OCI-LY3 (cell line): ENCODE measurements at regions not wholly inside any gene's neighbourhood (a gene's known extent, or its start where the extent isn't known, plus 50 kb on each side); places are given as distances from the start of the nearest gene placed in this dataset.

Experiments
- EZH2phosphoT487 ChIP-seq: fragments of 200-600 bp; shearing (Covaris generic); IDR thresholded peaks from 2 replicates; pipeline ENCODE4 v1.6.1; 2018; ENCODE audit warnings: antibody characterized with exemption, mixed run types, low read depth
- TF ChIP-seq, protein P1 (sequence below): fragments of 200-600, 300-600 bp; sonication (generic); IDR thresholded peaks from 2 replicates; pipeline ENCODE4 v1.5.1; 2014; ENCODE audit warnings: antibody characterized with exemption, low read length, low read depth

DNA sequence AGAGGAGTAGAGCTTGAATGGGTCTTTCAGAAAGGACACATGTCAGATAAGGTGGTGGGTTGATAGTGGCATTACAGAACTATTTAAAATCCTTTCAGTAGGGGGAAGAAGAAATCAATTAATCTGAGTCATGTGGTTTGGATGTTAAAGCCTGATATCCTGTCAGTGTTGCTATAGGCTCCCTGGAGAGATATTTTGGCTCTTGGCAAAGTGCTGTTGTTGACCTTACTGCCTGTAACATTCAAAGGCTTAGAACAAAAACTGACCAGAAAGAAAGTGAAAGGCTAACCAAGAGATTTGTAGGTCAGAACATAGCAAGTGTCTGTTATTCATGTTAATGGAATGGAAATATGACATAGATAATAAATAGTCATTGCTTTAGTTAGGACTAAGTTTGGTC lies 552.9 kb downstream of the DIPK2A start:
- TF ChIP-seq, protein P1, sequence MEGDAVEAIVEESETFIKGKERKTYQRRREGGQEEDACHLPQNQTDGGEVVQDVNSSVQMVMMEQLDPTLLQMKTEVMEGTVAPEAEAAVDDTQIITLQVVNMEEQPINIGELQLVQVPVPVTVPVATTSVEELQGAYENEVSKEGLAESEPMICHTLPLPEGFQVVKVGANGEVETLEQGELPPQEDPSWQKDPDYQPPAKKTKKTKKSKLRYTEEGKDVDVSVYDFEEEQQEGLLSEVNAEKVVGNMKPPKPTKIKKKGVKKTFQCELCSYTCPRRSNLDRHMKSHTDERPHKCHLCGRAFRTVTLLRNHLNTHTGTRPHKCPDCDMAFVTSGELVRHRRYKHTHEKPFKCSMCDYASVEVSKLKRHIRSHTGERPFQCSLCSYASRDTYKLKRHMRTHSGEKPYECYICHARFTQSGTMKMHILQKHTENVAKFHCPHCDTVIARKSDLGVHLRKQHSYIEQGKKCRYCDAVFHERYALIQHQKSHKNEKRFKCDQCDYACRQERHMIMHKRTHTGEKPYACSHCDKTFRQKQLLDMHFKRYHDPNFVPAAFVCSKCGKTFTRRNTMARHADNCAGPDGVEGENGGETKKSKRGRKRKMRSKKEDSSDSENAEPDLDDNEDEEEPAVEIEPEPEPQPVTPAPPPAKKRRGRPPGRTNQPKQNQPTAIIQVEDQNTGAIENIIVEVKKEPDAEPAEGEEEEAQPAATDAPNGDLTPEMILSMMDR, result no peak
- no peak for TF ChIP-seq EZH2phosphoT487
